SJCRH30 (cell line): ENCODE measurements at regions not wholly inside any gene's neighbourhood (a gene's known extent, or its start where the extent isn't known, plus 50 kb on each side); places are given as distances from the start of the nearest gene placed in this dataset.

Source experiments
- DNase-seq, 2 experiments: peaks; one replicate each; pipeline ENCODE4 v3.0.0-alpha.2; 2015 to 2020
- H3K27ac ChIP-seq: fragments of 250-450 bp; sonication (Bioruptor Pico); 2 replicates; pipeline ENCODE4 v1.5.1; 2020; ENCODE audit warnings: mild to moderate bottlenecking, moderate library complexity
- H3K27me3 ChIP-seq: fragments of 250-450 bp; sonication (Bioruptor Pico); 2 replicates; pipeline ENCODE4 v1.5.1; 2020; ENCODE audit warnings: mild to moderate bottlenecking, moderate library complexity
- H3K36me3 ChIP-seq: fragments of 250-450 bp; sonication (Bioruptor Pico); 2 replicates; pipeline ENCODE4 v1.5.1; 2020; ENCODE audit warnings: mild to moderate bottlenecking, moderate library complexity
- H3K4me1 ChIP-seq: fragments of 250-450 bp; sonication (Bioruptor Pico); 2 replicates; pipeline ENCODE4 v1.5.1; 2020; ENCODE audit warnings: mild to moderate bottlenecking, moderate library complexity
- H3K4me3 ChIP-seq: fragments of 250-450 bp; sonication (Bioruptor Pico); 2 replicates; pipeline ENCODE4 v1.5.1; 2020; ENCODE audit warnings: mild to moderate bottlenecking, moderate library complexity
- H3K9me3 ChIP-seq: fragments of 250-450 bp; sonication (Bioruptor Pico); replicated peaks from 2 replicates; pipeline ENCODE4 v1.5.1; 2020; ENCODE audit warnings: mild to moderate bottlenecking, moderate library complexity

GRCh38 chr5:93161661-93162654 is 419.1 kb downstream of the NR2F1-AS1 start:
- no peak overlapping the region for H3K27ac ChIP-seq
- H3K27me3 ChIP-seq = no peaks in the 10 kb centered on the region
- H3K36me3 ChIP-seq = no peaks in the 10 kb centered on the region
- H3K9me3 ChIP-seq = no peaks in the 10 kb centered on the region
- DNase-seq = peak in 1 of 2 experiments; percentile 13
- H3K4me3 ChIP-seq = no peak overlapping the region
- peaks cover 17% of the 10 kb centered on the region for H3K4me1 ChIP-seq

- Histone ChIP-seq H3K27me3 (no peaks in the 10 kb centered on the region), H3K27ac (no peak overlapping the region), H3K36me3 (no peaks in the 10 kb centered on the region), H3K4me3 (no peak overlapping the region), H3K4me1 (peaks cover 17% of the 10 kb centered on the region), H3K9me3 (no peaks in the 10 kb centered on the region)
- DNase-seq = no peak
These were observed 422.2 kb downstream of the NR2F1-AS1 start for GRCh38 chr5:93158841-93159240.

- no peak for DNase-seq
- Histone ChIP-seq H3K4me3 (no peak overlapping the region), H3K36me3 (no peaks in the 10 kb centered on the region), H3K4me1 (no peaks in the 10 kb centered on the region), H3K9me3 (no peaks in the 10 kb centered on the region), H3K27me3 (no peaks in the 10 kb centered on the region), H3K27ac (no peak overlapping the region)
These were observed 424.5 kb downstream of the NR2F1-AS1 start for GRCh38 chr5:93156566-93156965.

DNA sequence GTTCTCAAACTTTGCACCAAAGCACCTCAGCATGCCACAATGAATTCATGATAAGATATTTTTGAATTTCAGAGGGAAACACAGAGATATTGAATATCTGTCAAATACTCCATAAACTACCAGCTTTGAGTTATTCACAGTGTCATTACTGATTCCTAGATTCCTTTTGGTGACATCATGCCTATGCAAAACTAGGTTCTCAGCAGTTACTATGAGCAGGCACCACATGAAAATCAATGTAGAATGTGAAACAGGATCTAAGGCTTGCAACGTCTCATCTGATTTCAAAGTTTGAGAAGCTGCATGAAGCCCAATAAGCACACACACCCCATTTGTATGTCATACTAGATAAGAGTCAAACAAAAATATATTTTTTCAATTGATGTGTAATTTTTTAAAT is 426.5 kb downstream of the NR2F1-AS1 start:
- DNase-seq = no peak
- H3K4me3 ChIP-seq = no peak overlapping the region
- H3K9me3 ChIP-seq = no peaks in the 10 kb centered on the region
- H3K4me1 ChIP-seq = no peaks in the 10 kb centered on the region
- no peak overlapping the region for H3K27ac ChIP-seq
- no peaks in the 10 kb centered on the region for H3K27me3 ChIP-seq
- H3K36me3 ChIP-seq = no peaks in the 10 kb centered on the region

- H3K9me3 ChIP-seq = no peaks in the 10 kb centered on the region
These were observed 427.6 kb downstream of the NR2F1-AS1 start for GRCh38 chr5:93153461-93153860.

DNA sequence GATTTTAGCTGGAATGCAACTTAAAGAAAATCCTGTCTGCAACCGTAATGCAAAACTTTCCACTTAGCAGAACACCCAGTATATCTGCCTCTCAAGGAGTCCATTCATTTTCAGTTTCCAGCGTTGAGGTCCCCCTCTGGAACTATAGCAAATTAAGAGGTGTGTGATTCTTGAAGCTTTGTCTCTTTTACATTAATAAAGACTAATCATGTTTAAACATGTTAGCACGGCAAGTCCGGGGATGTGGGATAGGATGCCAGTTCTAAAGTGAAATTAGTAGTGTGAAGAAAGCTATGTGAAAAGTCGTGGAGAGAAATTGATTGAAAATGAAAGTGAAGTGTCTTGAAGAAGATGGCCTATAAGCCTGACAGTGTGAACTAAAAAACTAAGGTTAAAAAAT is 429.1 kb downstream of the NR2F1-AS1 start:
- no peaks in the 10 kb centered on the region for H3K36me3 ChIP-seq
- H3K27me3 ChIP-seq = no peaks in the 10 kb centered on the region
- no peak overlapping the region for H3K4me3 ChIP-seq
- H3K27ac ChIP-seq = no peak overlapping the region
- DNase-seq = no peak
- no peaks in the 10 kb centered on the region for H3K4me1 ChIP-seq
- no peaks in the 10 kb centered on the region for H3K9me3 ChIP-seq

More at GRCh38 chr5:93153461-93153860, 427.6 kb downstream of the NR2F1-AS1 start:
- Histone ChIP-seq H3K4me3 (no peak overlapping the region), H3K36me3 (no peaks in the 10 kb centered on the region), H3K27me3 (no peaks in the 10 kb centered on the region), H3K27ac (no peak overlapping the region), H3K4me1 (no peaks in the 10 kb centered on the region)
- no peak for DNase-seq

DNA sequence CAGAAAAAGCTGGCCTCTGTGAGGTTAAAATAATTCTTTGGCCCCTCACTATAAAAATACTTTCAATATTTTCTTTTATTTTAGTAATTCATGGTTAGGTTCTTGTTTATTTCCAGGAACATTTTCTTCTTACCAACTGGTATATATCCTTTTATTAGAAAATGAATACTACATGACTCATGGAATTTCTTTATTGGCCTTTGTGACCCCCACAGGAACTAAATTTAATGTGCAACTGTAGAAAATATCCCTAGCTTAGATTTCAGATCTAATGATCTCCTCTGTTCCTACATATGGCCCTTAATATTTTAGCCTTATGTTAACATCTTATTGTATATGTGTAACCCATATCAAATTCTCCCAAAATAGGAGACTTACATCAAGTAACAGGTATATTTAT is 429.9 kb downstream of the NR2F1-AS1 start:
- H3K36me3 ChIP-seq = no peaks in the 10 kb centered on the region
- no peak overlapping the region for H3K27ac ChIP-seq
- H3K9me3 ChIP-seq = no peaks in the 10 kb centered on the region
- H3K4me3 ChIP-seq = no peak overlapping the region
- no peaks in the 10 kb centered on the region for H3K27me3 ChIP-seq
- DNase-seq = no peak
- H3K4me1 ChIP-seq = no peaks in the 10 kb centered on the region

DNA sequence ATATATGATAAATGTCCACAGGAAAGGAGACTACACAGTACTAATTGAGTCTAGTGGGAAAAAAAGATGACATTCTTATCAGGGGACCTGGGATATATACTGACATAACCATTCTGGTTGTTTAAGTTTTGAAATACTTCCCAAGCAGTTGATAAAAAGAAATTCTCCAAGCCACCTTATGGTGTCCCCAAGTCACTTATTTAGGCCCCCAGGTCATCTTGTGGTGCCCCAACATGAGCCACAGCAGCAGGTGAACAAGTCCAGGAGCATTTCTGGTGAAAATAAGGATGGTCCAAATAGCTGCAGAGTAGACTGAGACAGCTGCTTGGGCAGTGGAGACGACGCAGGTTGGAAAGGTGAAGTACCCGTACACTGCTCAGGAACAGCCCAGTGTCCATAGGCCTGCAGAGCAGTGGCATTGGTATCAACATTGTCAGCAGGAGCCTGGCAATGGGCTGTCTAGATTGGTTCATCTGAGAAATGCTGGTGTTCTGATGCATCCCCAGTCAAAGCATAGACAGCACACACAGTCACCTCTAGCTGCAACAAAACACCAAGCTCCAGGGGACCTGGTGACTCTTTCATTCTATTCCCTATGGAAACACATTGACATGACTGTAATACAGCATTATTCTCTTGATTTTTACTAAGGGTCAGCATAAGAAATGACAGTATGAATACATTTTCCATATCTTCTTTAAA is 430.6 kb downstream of the NR2F1-AS1 start:
- Histone ChIP-seq H3K27ac (no peak overlapping the region), H3K4me3 (no peak overlapping the region), H3K27me3 (no peaks in the 10 kb centered on the region), H3K36me3 (no peaks in the 10 kb centered on the region), H3K9me3 (no peaks in the 10 kb centered on the region), H3K4me1 (no peaks in the 10 kb centered on the region)
- DNase-seq = no peak

DNA sequence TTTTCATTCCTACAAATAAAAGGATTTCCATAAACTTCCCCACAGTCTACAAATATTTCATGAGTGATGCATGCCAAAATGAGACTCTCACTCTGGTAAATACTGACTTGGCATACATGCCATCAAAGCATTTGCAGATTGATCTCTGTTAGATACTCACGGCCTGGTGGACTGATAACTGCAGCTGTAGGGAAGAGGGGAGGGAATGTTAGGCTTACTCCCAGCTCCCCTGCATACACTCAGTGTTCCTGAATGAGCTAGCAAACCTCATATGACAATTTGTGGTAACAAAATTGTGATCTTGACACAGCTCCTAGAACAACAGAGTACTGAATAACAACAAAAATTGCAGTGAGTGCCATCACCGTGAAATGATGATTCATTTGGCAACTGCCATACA is 435.3 kb downstream of the NR2F1-AS1 start:
- no peaks in the 10 kb centered on the region for H3K9me3 ChIP-seq
- DNase-seq = no peak
- H3K4me1 ChIP-seq = no peaks in the 10 kb centered on the region
- no peaks in the 10 kb centered on the region for H3K27me3 ChIP-seq
- H3K36me3 ChIP-seq = no peaks in the 10 kb centered on the region
- no peak overlapping the region for H3K4me3 ChIP-seq
- no peak overlapping the region for H3K27ac ChIP-seq

DNA sequence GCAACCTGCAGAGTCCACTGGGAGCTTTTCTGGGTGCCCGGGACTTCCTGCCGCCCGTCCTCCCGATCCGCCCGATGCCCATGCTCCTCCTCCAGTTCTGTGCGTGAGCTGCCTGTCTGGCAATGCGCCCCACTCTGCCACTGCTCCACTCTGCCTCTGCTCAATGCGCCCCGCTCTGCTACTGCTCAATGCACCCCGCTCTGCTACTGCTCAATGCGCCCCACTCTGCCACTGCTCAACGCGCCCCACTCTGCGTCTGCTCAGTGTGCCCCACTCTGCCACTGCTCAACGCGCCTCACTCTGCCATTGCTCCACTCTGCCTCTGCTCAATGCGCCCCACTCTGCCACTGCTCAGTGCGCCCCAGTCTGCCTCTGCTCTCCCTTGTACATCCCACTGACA is 436.0 kb downstream of the NR2F1-AS1 start:
- Histone ChIP-seq H3K4me3 (no peak overlapping the region), H3K27me3 (no peaks in the 10 kb centered on the region), H3K4me1 (no peaks in the 10 kb centered on the region), H3K9me3 (no peaks in the 10 kb centered on the region), H3K27ac (no peak overlapping the region), H3K36me3 (no peaks in the 10 kb centered on the region)
- DNase-seq = no peak

GRCh38 chr5:93141969-93142368 is 439.1 kb downstream of the NR2F1-AS1 start:
- Histone ChIP-seq H3K27me3 (no peaks in the 10 kb centered on the region), H3K4me1 (no peaks in the 10 kb centered on the region), H3K4me3 (no peak overlapping the region), H3K36me3 (no peaks in the 10 kb centered on the region), H3K9me3 (no peaks in the 10 kb centered on the region), H3K27ac (no peak overlapping the region)
- no peak for DNase-seq

GRCh38 chr5:93130624-93131490 is 450.2 kb downstream of the NR2F1-AS1 start:
- H3K36me3 ChIP-seq = no peaks in the 10 kb centered on the region
- no peaks in the 10 kb centered on the region for H3K27me3 ChIP-seq
- H3K4me3 ChIP-seq = no peak overlapping the region
- no peak overlapping the region for H3K27ac ChIP-seq
- no peaks in the 10 kb centered on the region for H3K4me1 ChIP-seq
- H3K9me3 ChIP-seq = no peaks in the 10 kb centered on the region
- no peak for DNase-seq

GRCh38 chr5:93126634-93127033 is 454.4 kb downstream of the NR2F1-AS1 start:
- no peak for DNase-seq
- Histone ChIP-seq H3K4me1 (no peaks in the 10 kb centered on the region), H3K4me3 (no peak overlapping the region), H3K36me3 (no peaks in the 10 kb centered on the region), H3K9me3 (no peaks in the 10 kb centered on the region), H3K27me3 (no peaks in the 10 kb centered on the region), H3K27ac (no peak overlapping the region)

DNA sequence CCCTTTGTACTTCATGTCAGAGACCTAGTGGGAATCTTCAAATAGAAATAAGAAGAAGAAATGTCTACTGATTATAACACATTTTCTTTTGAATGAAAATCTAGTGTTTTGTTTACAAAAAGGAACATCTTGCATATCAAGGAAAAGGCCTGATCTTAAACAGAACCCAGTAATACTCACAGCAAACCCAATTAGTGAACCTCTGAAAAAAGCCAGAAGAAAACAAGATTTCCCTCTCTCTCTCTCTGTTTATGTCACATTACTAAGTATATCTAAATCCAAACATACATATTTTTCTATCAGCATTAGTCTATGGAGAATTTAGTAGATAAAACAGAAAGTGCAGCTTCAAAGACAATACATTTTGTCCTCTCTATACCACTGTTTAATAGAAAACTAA is 457.9 kb downstream of the NR2F1-AS1 start:
- no peak overlapping the region for H3K4me3 ChIP-seq
- no peak for DNase-seq
- H3K9me3 ChIP-seq = no peaks in the 10 kb centered on the region
- no peaks in the 10 kb centered on the region for H3K36me3 ChIP-seq
- no peaks in the 10 kb centered on the region for H3K4me1 ChIP-seq
- no peak overlapping the region for H3K27ac ChIP-seq
- H3K27me3 ChIP-seq = no peaks in the 10 kb centered on the region

DNA sequence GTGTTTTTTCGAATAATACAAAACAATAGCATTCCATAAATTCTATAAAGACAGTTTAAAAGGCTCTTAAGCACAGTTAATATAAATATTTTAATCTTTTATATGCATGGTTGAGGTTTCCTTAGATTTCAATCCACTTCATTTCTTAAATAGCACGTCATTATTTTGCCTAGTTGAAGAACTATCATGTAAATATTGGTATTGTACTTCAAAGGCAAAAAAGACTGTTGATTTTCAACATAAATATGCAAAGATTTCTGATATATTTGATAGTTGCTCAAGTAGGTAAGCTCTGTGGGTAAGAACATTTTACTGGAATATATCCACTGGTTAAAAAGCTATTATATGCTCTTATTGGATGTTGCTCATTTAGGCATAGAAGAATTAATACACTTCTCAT is 458.6 kb downstream of the NR2F1-AS1 start:
- Histone ChIP-seq H3K27me3 (no peaks in the 10 kb centered on the region), H3K4me1 (no peaks in the 10 kb centered on the region), H3K27ac (no peak overlapping the region), H3K4me3 (no peak overlapping the region), H3K9me3 (no peaks in the 10 kb centered on the region), H3K36me3 (no peaks in the 10 kb centered on the region)
- DNase-seq = no peak
